Epithelial cell of proximal tubule (primary cell): ENCODE measurements at regions not wholly inside any gene's neighbourhood (a gene's known extent, or its start where the extent isn't known, plus 50 kb on each side); places are given as distances from the start of the nearest gene placed in this dataset.
"Not testable (repeated sequence)": the region's sequence is repeated elsewhere in the genome, so short reads cannot be mapped to it uniquely, and the experiment has no call there.

Source experiments
- DNase-seq: peaks from one replicate; pipeline ENCODE4 v3.0.0-alpha.2; 2011; ENCODE audit warnings: low read depth
- H3K4me3 ChIP-seq: 2 replicates; pipeline ENCODE4 v1.5.1; 2011; ENCODE audit warnings: low read depth, mild to moderate bottlenecking, low read length
- TF ChIP-seq, protein P1 (sequence below): conservative IDR thresholded peaks from 2 replicates; pipeline ENCODE4 v1.5.1; 2012; ENCODE audit warnings: low read depth, mild to moderate bottlenecking, low read length

DNA sequence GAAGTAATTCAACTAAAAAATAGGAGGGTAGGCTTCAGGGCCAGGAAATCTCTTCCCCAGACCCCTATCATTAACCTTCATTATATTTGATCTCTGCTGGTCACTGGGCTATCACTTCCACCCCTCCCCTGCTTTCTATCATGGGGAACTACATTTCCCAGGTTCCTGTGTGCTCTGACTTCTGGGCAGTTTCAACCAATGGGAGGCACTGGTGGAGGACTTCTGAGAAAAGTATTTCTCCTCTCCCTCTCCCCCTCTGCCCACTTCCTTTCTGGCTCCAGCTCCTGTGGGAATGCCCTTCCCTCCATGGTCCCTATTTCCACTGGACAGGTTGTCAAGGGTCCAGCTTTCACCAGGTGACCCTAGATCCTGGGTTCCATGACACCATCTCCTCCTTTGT lies 364.4 kb downstream of the C16orf95 start:
- no peak for DNase-seq
- H3K4me3 ChIP-seq, result no peak overlapping the region
- TF ChIP-seq, protein P1, sequence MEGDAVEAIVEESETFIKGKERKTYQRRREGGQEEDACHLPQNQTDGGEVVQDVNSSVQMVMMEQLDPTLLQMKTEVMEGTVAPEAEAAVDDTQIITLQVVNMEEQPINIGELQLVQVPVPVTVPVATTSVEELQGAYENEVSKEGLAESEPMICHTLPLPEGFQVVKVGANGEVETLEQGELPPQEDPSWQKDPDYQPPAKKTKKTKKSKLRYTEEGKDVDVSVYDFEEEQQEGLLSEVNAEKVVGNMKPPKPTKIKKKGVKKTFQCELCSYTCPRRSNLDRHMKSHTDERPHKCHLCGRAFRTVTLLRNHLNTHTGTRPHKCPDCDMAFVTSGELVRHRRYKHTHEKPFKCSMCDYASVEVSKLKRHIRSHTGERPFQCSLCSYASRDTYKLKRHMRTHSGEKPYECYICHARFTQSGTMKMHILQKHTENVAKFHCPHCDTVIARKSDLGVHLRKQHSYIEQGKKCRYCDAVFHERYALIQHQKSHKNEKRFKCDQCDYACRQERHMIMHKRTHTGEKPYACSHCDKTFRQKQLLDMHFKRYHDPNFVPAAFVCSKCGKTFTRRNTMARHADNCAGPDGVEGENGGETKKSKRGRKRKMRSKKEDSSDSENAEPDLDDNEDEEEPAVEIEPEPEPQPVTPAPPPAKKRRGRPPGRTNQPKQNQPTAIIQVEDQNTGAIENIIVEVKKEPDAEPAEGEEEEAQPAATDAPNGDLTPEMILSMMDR, result no peak

DNA sequence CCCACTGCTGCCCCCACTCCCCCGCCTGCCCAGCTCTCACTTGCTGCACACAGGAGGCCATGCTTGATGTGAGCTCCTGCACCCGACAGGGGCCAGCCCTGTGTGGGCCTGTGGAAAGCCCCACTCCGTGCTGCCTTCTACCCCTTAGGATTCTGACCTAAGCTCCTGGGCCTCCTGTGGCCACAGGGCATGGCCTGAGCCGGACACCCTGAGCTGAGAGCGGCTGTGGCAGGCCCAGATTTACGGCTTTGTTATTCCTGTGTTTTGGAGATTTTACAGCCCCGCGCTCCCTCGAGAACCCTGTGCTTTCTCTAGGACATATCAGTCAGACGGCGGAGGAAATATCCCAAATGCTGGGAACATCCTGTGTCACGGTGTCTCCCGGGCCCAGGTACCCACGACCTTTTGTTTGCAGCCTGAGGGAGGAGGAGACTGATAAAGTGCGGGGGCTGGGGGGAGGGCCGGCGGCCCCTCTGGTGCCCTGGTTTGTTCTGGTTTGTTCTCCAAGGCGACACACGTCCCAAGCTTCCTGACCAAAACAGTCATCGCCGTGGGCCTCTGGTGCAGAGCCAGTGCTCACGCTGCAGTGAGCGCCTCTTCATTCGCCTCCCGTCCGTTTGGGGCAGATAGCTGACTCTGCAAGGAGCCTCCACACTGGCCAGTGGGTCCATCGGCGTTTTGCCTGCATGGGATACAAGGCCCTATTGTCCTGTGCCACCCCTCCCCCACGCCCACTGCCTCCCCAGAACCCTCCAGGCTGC lies 363.4 kb downstream of the C16orf95 start:
- no peak overlapping the region for H3K4me3 ChIP-seq
- TF ChIP-seq, protein P1, result no peak
- DNase-seq, result no peak

DNA sequence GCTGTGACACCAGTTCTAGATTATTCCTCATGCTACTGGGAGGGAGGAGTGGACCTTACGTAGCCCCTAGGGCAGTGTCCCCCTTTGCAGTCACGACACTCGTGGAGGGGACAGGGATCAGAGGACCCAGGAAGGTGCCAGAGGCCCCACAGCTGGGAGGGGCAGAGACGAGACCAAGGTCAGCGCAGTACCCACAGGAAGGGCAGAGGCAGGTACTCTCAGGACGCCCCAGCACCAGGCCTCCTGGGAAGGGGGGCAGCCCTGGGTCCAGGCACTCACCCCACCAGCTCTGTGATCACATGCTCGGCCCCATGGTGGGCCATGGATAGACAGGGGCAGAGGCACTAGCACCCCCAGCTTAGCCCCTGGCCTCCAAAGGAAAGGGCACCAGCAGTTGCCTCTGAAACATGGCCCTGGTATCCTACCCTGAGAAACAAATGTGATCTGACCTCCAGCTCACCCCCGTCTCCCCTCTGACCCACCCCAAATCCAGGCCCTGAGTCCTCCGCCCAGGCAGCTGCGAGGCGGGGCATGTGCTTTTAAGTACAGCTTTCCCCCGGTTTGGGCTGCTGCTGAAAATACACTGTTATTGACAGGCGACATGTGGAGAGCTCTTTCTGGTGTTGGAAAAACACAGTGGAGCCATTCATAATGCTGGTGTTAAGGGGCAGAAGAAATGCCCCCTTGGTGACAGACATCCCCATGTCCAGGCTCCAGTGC lies 361.9 kb downstream of the C16orf95 start:
- TF ChIP-seq, protein P1, result no peak
- no peak for DNase-seq

DNA sequence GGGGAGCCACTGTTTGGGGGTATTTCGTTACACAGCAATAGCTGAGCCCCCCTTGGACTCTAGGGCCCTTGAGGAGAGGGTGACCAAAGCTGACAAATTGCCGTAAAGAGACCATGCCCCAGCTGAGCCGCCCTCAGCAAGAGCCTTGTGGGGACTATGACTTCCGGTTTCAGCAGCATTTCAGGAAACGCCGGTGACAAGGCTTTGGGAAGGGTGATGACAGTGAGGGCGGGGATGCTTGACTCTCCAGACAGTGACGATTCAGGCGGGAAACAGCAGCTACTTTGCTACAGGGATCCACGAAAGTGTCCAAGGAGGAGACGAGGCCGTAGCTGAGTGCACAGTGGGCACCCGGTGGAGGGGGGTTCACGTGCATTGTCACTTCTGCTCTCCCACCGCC lies 360.8 kb downstream of the C16orf95 start:
- H3K4me3 ChIP-seq, result no peak overlapping the region
- TF ChIP-seq, protein P1, result no peak
- no peak for DNase-seq

More for the DNA sequence above, 361.9 kb downstream of the C16orf95 start:
- no peak overlapping the region for H3K4me3 ChIP-seq

DNA sequence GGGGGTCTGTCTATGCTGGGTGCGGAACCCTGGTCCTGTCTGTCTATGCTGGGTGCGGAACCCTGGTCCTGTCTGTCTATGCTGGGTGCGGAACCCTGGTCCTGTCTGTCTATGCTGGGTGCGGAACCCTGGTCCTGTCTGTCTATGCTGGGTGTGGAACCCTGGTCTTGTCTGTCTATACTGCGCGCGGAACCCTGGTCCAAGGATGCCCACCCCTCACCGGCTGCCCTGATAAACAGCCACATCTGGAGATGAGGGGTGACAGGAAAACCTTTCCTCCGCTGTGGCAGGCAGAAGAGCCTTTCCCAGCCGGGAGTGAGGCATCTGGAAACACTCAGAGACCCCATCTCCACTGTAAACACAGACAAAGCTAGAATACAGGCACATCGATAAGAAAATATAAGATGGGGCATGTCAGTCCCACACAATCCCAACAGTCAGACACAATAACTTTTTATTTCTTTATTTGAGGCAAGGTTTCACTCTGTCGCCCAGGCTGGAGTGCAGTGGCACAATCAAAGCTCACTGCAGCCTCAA lies 359.5 kb downstream of the C16orf95 start:
- not testable (repeated sequence) for DNase-seq, H3K4me3 ChIP-seq

DNA sequence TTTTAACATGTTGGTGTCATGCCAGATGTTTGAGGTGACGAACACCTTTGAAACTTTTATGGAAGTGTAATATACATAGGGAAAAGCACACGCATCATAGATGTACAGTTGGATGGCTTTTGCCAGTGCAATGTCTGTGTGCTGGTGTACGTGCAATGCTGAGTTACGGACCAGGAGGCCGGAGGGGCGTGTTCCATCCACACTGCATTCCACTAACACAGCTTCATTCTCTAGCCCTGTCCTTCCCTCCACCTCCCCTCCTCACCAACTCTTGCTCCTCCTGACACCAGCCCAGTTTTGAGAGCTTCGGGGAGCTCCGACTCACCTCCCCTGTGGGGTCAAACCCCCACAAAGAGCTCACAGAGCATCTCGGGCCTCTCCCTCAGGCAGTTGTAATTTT lies 358.8 kb downstream of the C16orf95 start:
- H3K4me3 ChIP-seq, result no peak overlapping the region
- TF ChIP-seq, protein P1, result no peak
- DNase-seq, result no peak

DNA sequence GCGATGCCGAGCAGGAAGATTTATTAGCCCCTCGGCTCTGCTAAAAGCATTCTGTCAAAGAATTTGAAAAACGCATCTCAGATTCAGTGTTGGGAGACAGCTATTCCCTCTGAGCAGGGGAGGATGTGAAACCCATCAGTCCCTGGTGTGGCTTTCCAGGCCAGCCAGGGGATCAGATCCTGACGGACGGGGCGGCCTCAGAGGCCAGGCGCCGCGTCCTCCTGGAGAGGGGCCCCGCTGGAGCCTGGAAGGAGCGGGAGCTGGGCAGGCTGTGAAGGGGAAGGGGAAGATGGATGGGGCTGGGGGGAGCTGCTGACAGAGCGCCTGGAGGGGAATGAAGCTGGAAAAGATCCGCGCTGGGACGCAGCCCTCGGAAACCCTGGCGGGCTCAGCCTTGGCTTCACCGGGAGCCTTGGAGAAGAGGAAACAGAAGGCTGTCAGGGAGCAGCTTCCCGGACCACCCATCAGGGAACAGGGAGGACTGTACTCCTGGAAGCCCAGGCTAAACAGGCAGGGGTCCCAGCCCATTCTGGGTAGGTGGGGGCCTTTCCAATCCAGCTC lies 358.0 kb downstream of the C16orf95 start:
- DNase-seq, result no peak
- TF ChIP-seq, protein P1, result no peak
- no peak overlapping the region for H3K4me3 ChIP-seq
